HEK293 (cell line): ENCODE measurements at regions not wholly inside any gene's neighbourhood (a gene's known extent, or its start where the extent isn't known, plus 50 kb on each side); places are given as distances from the start of the nearest gene placed in this dataset.

Experiments
- CTCF ChIA-PET: fragments of 350-600 bp; formaldehyde crosslinking; extraction: SDS; loops from one replicate; lab custom pipeline; 2021; ENCODE audit warnings: antibody characterized with exemption; lab: Yijun Ruan, JAX
- POLR2A ChIA-PET: fragments of 300-600 bp; formaldehyde crosslinking; extraction: SDS; loops from one replicate; lab custom pipeline; 2020; ENCODE audit warnings: antibody characterized with exemption, inconsistent platforms; lab: Yijun Ruan, JAX
- H3K27ac ChIP-seq: fragments of 200-500 bp; sonication (Bioruptor generic); 2 replicates; pipeline ENCODE4 v1.5.1; 2014; ENCODE audit warnings: low read depth, low read length, control low read depth, inconsistent platforms; ENCODE audit errors: extremely low read depth
- H3K36me3 ChIP-seq, 2 experiments: fragments of 200-500 bp in 1 of 2; sonication (Bioruptor generic) in 1 of 2; 1 replicate in 1 of 2; 2 replicates in 1 of 2; pipeline ENCODE4 v1.5.1; 2014 to 2017; ENCODE audit warnings: inconsistent platforms in 2 of 2, low read length in 2 of 2; ENCODE audit not compliant: control insufficient read depth in 2 of 2, insufficient read depth in 1 of 2
- H3K4me1 ChIP-seq: fragments of 200-500 bp; sonication (Bioruptor generic); 2 replicates; pipeline ENCODE4 v1.5.1; 2014; ENCODE audit warnings: mild to moderate bottlenecking, low read length, inconsistent platforms; ENCODE audit not compliant: control insufficient read depth, insufficient read depth
- H3K4me3 ChIP-seq: 2 replicates; pipeline ENCODE4 v1.5.1; 2011; ENCODE audit warnings: low read depth, mild to moderate bottlenecking, control low read depth, low read length, moderate library complexity
- H3K9me3 ChIP-seq: fragments of 200-500 bp; sonication (Bioruptor generic); 2 replicates; pipeline ENCODE4 v1.5.1; 2014; ENCODE audit warnings: low read depth, low read length, inconsistent platforms; ENCODE audit not compliant: control insufficient read depth, insufficient read depth
- GLI4 ChIP-seq: fragments of 450-650 bp; formaldehyde crosslinking; IDR thresholded peaks from 2 replicates; pipeline ENCODE4 v1.5.1; 2016; ENCODE audit warnings: missing biosample characterization, missing genetic modification characterization
- MZF1 ChIP-seq: fragments of 450-650 bp; formaldehyde crosslinking; IDR thresholded peaks from 2 replicates; pipeline ENCODE4 v1.5.1; 2017; ENCODE audit warnings: missing biosample characterization, missing genetic modification characterization, borderline replicate concordance
- RBAK ChIP-seq: fragments of 450-650 bp; formaldehyde crosslinking; IDR thresholded peaks from 2 replicates; pipeline ENCODE4 v1.5.1; 2016; ENCODE audit warnings: missing biosample characterization, missing genetic modification characterization
- SETDB1 ChIP-seq: IDR thresholded peaks from one replicate; pipeline ENCODE4 v1.6.1; 2017; ENCODE audit warnings: mild to moderate bottlenecking, low read length, moderate library complexity, mixed read lengths; ENCODE audit not compliant: insufficient read length
- TCF7L2 ChIP-seq: IDR thresholded peaks from 2 replicates; pipeline ENCODE4 v1.6.1; 2011; ENCODE audit warnings: low read depth, mild to moderate bottlenecking, inconsistent platforms, low read length, moderate library complexity, borderline replicate concordance
- ZFP3 ChIP-seq: fragments of 450-650 bp; formaldehyde crosslinking; IDR thresholded peaks from 2 replicates; pipeline ENCODE4 v1.5.1; 2016; ENCODE audit warnings: low read depth, missing biosample characterization, missing genetic modification characterization
- ZIC2 ChIP-seq: fragments of 450-650 bp; formaldehyde crosslinking; IDR thresholded peaks from 2 replicates; pipeline ENCODE4 v1.5.1; 2016; ENCODE audit warnings: missing biosample characterization, missing genetic modification characterization
- ZNF16 ChIP-seq: fragments of 450-650 bp; formaldehyde crosslinking; IDR thresholded peaks from 2 replicates; pipeline ENCODE4 v1.5.1; 2016; ENCODE audit warnings: low read depth, missing biosample characterization, missing genetic modification characterization
- ZNF239 ChIP-seq: fragments of 450-650 bp; formaldehyde crosslinking; IDR thresholded peaks from 2 replicates; pipeline ENCODE4 v1.5.1; 2016; ENCODE audit warnings: missing biosample characterization, missing genetic modification characterization
- ZNF292 ChIP-seq: fragments of 450-650 bp; formaldehyde crosslinking; IDR thresholded peaks from 2 replicates; pipeline ENCODE4 v1.5.1; 2016; ENCODE audit warnings: low read depth, missing biosample characterization, missing genetic modification characterization, borderline replicate concordance
- ZNF391 ChIP-seq: fragments of 450-650 bp; formaldehyde crosslinking; IDR thresholded peaks from 2 replicates; pipeline ENCODE4 v1.5.1; 2016; ENCODE audit warnings: low read depth, missing biosample characterization, missing genetic modification characterization, borderline replicate concordance
- ZNF561 ChIP-seq: fragments of 450-650 bp; IDR thresholded peaks from 2 replicates; pipeline ENCODE4 v1.5.1; 2018; ENCODE audit warnings: missing biosample characterization, missing genetic modification characterization, borderline replicate concordance
- ZNF610 ChIP-seq: fragments of 450-650 bp; formaldehyde crosslinking; IDR thresholded peaks from 2 replicates; pipeline ENCODE4 v1.5.1; 2016; ENCODE audit warnings: missing biosample characterization, missing genetic modification characterization, borderline replicate concordance
- ZNF621 ChIP-seq: fragments of 450-650 bp; formaldehyde crosslinking; IDR thresholded peaks from 2 replicates; pipeline ENCODE4 v1.5.1; 2017; ENCODE audit warnings: missing biosample characterization, missing genetic modification characterization
- ZSCAN16 ChIP-seq: fragments of 450-650 bp; formaldehyde crosslinking; IDR thresholded peaks from 2 replicates; pipeline ENCODE4 v1.5.1; 2016; ENCODE audit warnings: missing biosample characterization, missing genetic modification characterization
- TF ChIP-seq, protein P1 (sequence below): fragments of 450-650 bp; formaldehyde crosslinking; IDR thresholded peaks from 2 replicates; pipeline ENCODE4 v1.5.1; 2016; ENCODE audit warnings: missing biosample characterization, missing genetic modification characterization

- ChIA-PET CTCF (no interaction called here), POLR2A (no interaction called here)
- no peaks in the 10 kb centered on the region for H3K36me3 ChIP-seq
- H3K9me3 ChIP-seq: no peaks in the 10 kb centered on the region
- H3K27ac ChIP-seq: no peak overlapping the region
- H3K4me1 ChIP-seq: no peaks in the 10 kb centered on the region
- no peak overlapping the region for H3K4me3 ChIP-seq
- no peak for TF ChIP-seq ZIC2 (tag by site-specific recombination)
- no peak for TF ChIP-seq ZNF621
- no peak for TF ChIP-seq MZF1 (tag by site-specific recombination)
Measured at GRCh38 chr20:54284928-54285704, 77.2 kb downstream of the PFDN4 start.

DNA sequence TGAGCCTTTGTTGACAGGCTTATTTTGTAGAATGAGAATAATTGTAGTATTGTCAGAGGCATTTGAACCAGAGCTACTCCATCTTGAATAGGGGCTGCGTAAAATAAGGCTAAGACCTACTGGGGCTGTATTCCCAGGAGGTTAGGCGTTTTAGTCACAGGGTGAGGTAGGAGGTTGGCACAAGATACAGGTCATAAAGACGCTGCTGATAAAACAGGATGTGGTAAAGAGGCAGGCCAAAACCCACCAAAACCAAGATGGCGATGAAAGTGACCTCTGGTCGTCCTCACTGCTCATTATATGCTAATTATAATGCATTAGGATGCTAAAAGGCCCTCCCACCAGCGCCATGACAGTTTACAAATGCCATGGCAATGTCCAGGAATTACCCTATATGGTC is 82.7 kb downstream of the PFDN4 start:
- Histone ChIP-seq H3K9me3 (no peaks in the 10 kb centered on the region), H3K36me3 (no peaks in the 10 kb centered on the region), H3K27ac (no peak overlapping the region), H3K4me1 (no peaks in the 10 kb centered on the region), H3K4me3 (no peak overlapping the region)
- POLR2A ChIA-PET: no interaction called here
- CTCF ChIA-PET: no interaction called here
- no peak for TF ChIP-seq ZNF239 (tag by site-specific recombination)

- H3K27ac ChIP-seq: no peak overlapping the region
- no peak for TF ChIP-seq ZNF292 (tag by site-specific recombination)
- H3K4me1 ChIP-seq: no peaks in the 10 kb centered on the region
- CTCF ChIA-PET: interaction anchor here (1.2 kb wide), 1 partner anchor 10 kb away, joined by 3 read pairs; no protein-coding TSS in a partner anchor
- POLR2A ChIA-PET: no interaction called here
- H3K36me3 ChIP-seq: no peaks in the 10 kb centered on the region
- no peaks in the 10 kb centered on the region for H3K9me3 ChIP-seq
- no peak overlapping the region for H3K4me3 ChIP-seq
Measured at GRCh38 chr20:54291339-54292010, 83.6 kb downstream of the PFDN4 start.

DNA sequence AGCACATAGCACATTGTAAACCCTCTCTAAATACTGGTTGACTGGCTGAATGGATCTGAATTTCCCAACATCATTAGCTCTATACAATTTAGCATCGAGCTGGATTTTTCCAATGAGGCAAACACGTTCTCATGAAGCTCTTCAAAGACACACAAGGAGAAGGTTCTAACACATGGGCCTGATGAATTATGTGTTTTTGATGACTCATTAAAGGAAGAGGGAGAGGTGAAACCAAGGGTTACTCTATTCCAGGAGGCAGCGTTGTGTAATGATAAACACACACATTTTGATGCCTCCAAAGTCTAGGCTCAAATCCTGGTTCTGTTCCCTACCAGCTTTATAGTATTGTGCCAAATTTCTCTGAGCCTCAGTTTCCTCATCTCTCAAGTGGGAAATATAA is 84.3 kb downstream of the PFDN4 start:
- no peak overlapping the region for H3K27ac ChIP-seq
- H3K4me3 ChIP-seq: no peak overlapping the region
- no peaks in the 10 kb centered on the region for H3K36me3 ChIP-seq
- H3K9me3 ChIP-seq: no peaks in the 10 kb centered on the region
- CTCF ChIA-PET: interaction anchor here (1.2 kb wide), 1 partner anchor 10 kb away, joined by 3 read pairs; no protein-coding TSS in a partner anchor
- POLR2A ChIA-PET: no interaction called here
- TF ChIP-seq SETDB1: no peak
- TF ChIP-seq ZNF561 (tag by site-specific recombination): no peak
- TF ChIP-seq, protein P1, sequence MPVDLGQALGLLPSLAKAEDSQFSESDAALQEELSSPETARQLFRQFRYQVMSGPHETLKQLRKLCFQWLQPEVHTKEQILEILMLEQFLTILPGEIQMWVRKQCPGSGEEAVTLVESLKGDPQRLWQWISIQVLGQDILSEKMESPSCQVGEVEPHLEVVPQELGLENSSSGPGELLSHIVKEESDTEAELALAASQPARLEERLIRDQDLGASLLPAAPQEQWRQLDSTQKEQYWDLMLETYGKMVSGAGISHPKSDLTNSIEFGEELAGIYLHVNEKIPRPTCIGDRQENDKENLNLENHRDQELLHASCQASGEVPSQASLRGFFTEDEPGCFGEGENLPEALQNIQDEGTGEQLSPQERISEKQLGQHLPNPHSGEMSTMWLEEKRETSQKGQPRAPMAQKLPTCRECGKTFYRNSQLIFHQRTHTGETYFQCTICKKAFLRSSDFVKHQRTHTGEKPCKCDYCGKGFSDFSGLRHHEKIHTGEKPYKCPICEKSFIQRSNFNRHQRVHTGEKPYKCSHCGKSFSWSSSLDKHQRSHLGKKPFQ (tag by site-specific recombination): no peak
- TF ChIP-seq ZNF16 (tag by site-specific recombination): no peak
- TF ChIP-seq ZNF610 (tag by site-specific recombination): no peak
- no peak for TF ChIP-seq ZNF621
- no peak for TF ChIP-seq GLI4
- no peak for TF ChIP-seq TCF7L2
- TF ChIP-seq ZSCAN16 (tag by site-specific recombination): no peak
- TF ChIP-seq RBAK (tag by site-specific recombination): no peak
- TF ChIP-seq ZNF391 (tag by site-specific recombination): no peak
- TF ChIP-seq ZFP3 (tag by site-specific recombination): no peak
- H3K4me1 ChIP-seq: no peaks in the 10 kb centered on the region
